H1 (cell line): ENCODE measurements at regions not wholly inside any gene's neighbourhood (a gene's known extent, or its start where the extent isn't known, plus 50 kb on each side); places are given as distances from the start of the nearest gene placed in this dataset.

Experiments used
- CTCF ChIA-PET: fragments of 300-600 bp; sonication (Branson Sonifier 250); formaldehyde crosslinking; loops from one replicate; lab custom pipeline; 2021; ENCODE audit not compliant: partially characterized antibody; lab: Charles Lee
- POLR2A ChIA-PET: fragments of 300-600 bp; sonication (Branson Sonifier 250); formaldehyde crosslinking; loops from one replicate; lab custom pipeline; 2021; ENCODE audit warnings: inconsistent platforms; ENCODE audit not compliant: partially characterized antibody; lab: Charles Lee
- DNase-seq, 2 experiments: peaks; one replicate each; pipeline versions ENCODE4 v3.0.0 to v3.0.0-alpha.2; 2010 to 2022; ENCODE audit warnings: low spot score in 2 of 2, low read depth in 1 of 2, mixed read lengths in 1 of 2
- FAIRE-seq: peaks from 2 replicates; lab custom pipeline; 2011; peaks lifted over from hg19 to GRCh38; lab: Jason Lieb, UNC
- H2AFZ ChIP-seq: 2 replicates; pipeline ENCODE4 v1.8.1; 2012; ENCODE audit warnings: low read length, inconsistent platforms
- H2AK5ac ChIP-seq: 2 replicates; pipeline ENCODE4 v1.6.1; 2013; ENCODE audit warnings: low read depth, low read length
- H2BK120ac ChIP-seq: replicated peaks from 2 replicates; pipeline ENCODE3; 2013; ENCODE audit warnings: low read depth, low read length, inconsistent platforms
- H2BK12ac ChIP-seq: 2 replicates; pipeline ENCODE4 v1.6.1; 2013; ENCODE audit warnings: low read depth, low read length
- H2BK15ac ChIP-seq: 2 replicates; pipeline ENCODE4 v1.6.1; 2013; ENCODE audit warnings: low read length
- H2BK20ac ChIP-seq: 2 replicates; pipeline ENCODE4 v1.6.1; 2013; ENCODE audit warnings: low read length
- H2BK5ac ChIP-seq: 2 replicates; pipeline ENCODE4 v1.6.1; 2013; ENCODE audit warnings: low read depth, low read length
- H3K14ac ChIP-seq: 2 replicates; pipeline ENCODE4 v1.6.1; 2013; ENCODE audit warnings: inconsistent platforms; ENCODE audit not compliant: insufficient read length
- H3K18ac ChIP-seq: 2 replicates; pipeline ENCODE4 v1.6.1; 2013; ENCODE audit warnings: low read length; ENCODE audit errors: extremely low read depth
- H3K23ac ChIP-seq: 2 replicates; pipeline ENCODE4 v1.6.1; 2013; ENCODE audit warnings: inconsistent platforms; ENCODE audit not compliant: insufficient read length
- H3K23me2 ChIP-seq: 2 replicates; pipeline ENCODE4 v1.6.1; 2013; ENCODE audit warnings: low read depth, low read length
- H3K27ac ChIP-seq: 2 replicates; pipeline ENCODE4 v1.6.1; 2011; ENCODE audit warnings: low read depth, low read length, inconsistent platforms
- H3K27me3 ChIP-seq, 4 experiments: replicated peaks in 1 of 4; 1 replicate in 1 of 4; 2 replicates in 3 of 4; pipeline versions ENCODE4 v1.6.1 to v1.8.1; 2011 to 2013; ENCODE audit warnings: low read length in 3 of 4, mild to moderate bottlenecking in 3 of 4, inconsistent platforms in 2 of 4, mixed read lengths in 2 of 4, moderate library complexity in 1 of 4; ENCODE audit not compliant: control insufficient read depth in 3 of 4, insufficient read depth in 3 of 4; ENCODE audit errors: extremely low read depth in 1 of 4
- H3K36me3 ChIP-seq, 4 experiments: 2 replicates each; pipeline versions ENCODE4 v1.6.1 to v1.8.1; 2011 to 2013; ENCODE audit warnings: mild to moderate bottlenecking in 4 of 4, low read length in 3 of 4, moderate library complexity in 2 of 4, control low read depth in 1 of 4, inconsistent platforms in 1 of 4; ENCODE audit not compliant: insufficient read depth in 4 of 4, control insufficient read depth in 2 of 4
- H3K4ac ChIP-seq: replicated peaks from 2 replicates; pipeline ENCODE3; 2013; ENCODE audit warnings: low read length, low read depth, mixed read lengths, inconsistent platforms; ENCODE audit not compliant: insufficient read length
- H3K4me1 ChIP-seq, 4 experiments: replicated peaks in 1 of 4; 1 replicate in 1 of 4; 2 replicates in 3 of 4; pipeline versions ENCODE4 v1.6.1 to v1.8.1; 2011 to 2013; ENCODE audit warnings: low read length in 3 of 4, inconsistent platforms in 2 of 4, mixed read lengths in 1 of 4; ENCODE audit not compliant: insufficient read depth in 4 of 4, control insufficient read depth in 3 of 4
- H3K4me2 ChIP-seq, 2 experiments: 2 replicates each; pipeline versions ENCODE4 v1.6.1 to v1.8.1; 2011 to 2013; ENCODE audit warnings: low read depth in 2 of 2, low read length in 2 of 2, control low read depth in 1 of 2, inconsistent platforms in 1 of 2, mild to moderate bottlenecking in 1 of 2; ENCODE audit not compliant: insufficient read depth in 1 of 2
- H3K4me3 ChIP-seq, 4 experiments: fragments of 200-600, 300-600 bp in 1 of 4; sonication (generic), shearing (Covaris generic), sonication (Bioruptor Twin) in 1 of 4; 2 replicates each; pipeline versions ENCODE4 v1.5.1 to v1.8.1; 2011 to 2016; ENCODE audit warnings: low read length in 4 of 4, low read depth in 3 of 4, control low read depth in 2 of 4, inconsistent platforms in 2 of 4, mild to moderate bottlenecking in 2 of 4, mixed read lengths in 1 of 4, moderate library complexity in 1 of 4; ENCODE audit not compliant: insufficient read depth in 2 of 4; ENCODE audit errors: extremely low read depth in 1 of 4
- H3K56ac ChIP-seq: replicated peaks from 2 replicates; pipeline ENCODE3; 2013; ENCODE audit warnings: low read depth, mild to moderate bottlenecking, mixed read lengths, low read length, inconsistent platforms; ENCODE audit not compliant: insufficient read length
- H3K79me1 ChIP-seq: 2 replicates; pipeline ENCODE4 v1.6.1; 2013; ENCODE audit warnings: low read depth, low read length, control low read depth
- H3K79me2 ChIP-seq, 2 experiments: 2 replicates each; pipeline versions ENCODE4 v1.6.1 to v1.8.1; 2012 to 2013; ENCODE audit warnings: low read length in 2 of 2, mild to moderate bottlenecking in 2 of 2, inconsistent platforms in 1 of 2; ENCODE audit not compliant: insufficient read depth in 2 of 2, control insufficient read depth in 1 of 2
- H3K9ac ChIP-seq, 4 experiments: replicated peaks in 1 of 4; 1 replicate in 1 of 4; 2 replicates in 3 of 4; pipeline versions ENCODE4 v1.6.1 to v1.8.1; 2011 to 2013; ENCODE audit warnings: low read depth in 3 of 4, low read length in 3 of 4, control low read depth in 2 of 4, mild to moderate bottlenecking in 2 of 4, moderate library complexity in 2 of 4, inconsistent platforms in 1 of 4; ENCODE audit errors: extremely low read depth in 1 of 4
- H3K9me3 ChIP-seq, 2 experiments: 2 replicates each; pipeline versions ENCODE4 v1.6.1 to v1.8.1; 2012 to 2013; ENCODE audit warnings: mild to moderate bottlenecking in 2 of 2, moderate library complexity in 2 of 2, control low read depth in 1 of 2, inconsistent platforms in 1 of 2, low read depth in 1 of 2, low read length in 1 of 2, mixed read lengths in 1 of 2; ENCODE audit not compliant: insufficient read depth in 2 of 2
- H4K20me1 ChIP-seq, 2 experiments: replicated peaks in 1 of 2; 2 replicates each; pipeline versions ENCODE3 to v1.8.1; 2011 to 2013; ENCODE audit warnings: inconsistent platforms in 2 of 2, low read length in 2 of 2, mild to moderate bottlenecking in 1 of 2; ENCODE audit not compliant: insufficient read depth in 2 of 2, control insufficient read depth in 1 of 2
- H4K5ac ChIP-seq: 2 replicates; pipeline ENCODE4 v1.6.1; 2013; ENCODE audit warnings: low read length, low read depth, mixed read lengths, inconsistent platforms; ENCODE audit not compliant: insufficient read length
- H4K8ac ChIP-seq: 2 replicates; pipeline ENCODE4 v1.8.0; 2013; ENCODE audit warnings: mild to moderate bottlenecking, moderate library complexity, low read length, inconsistent platforms; ENCODE audit not compliant: insufficient read depth; ENCODE audit errors: extremely low read depth
- H4K91ac ChIP-seq: replicated peaks from 2 replicates; pipeline ENCODE3; 2013; ENCODE audit warnings: low read length, mixed read lengths, inconsistent platforms; ENCODE audit not compliant: insufficient read length
- SAP30 ChIP-seq: fragments of 300-600 bp; sonication (generic); IDR thresholded peaks from 2 replicates; pipeline ENCODE4 v1.7.1; 2012; ENCODE audit warnings: low read length, moderate library complexity, mild to moderate bottlenecking, inconsistent platforms; ENCODE audit not compliant: insufficient read depth, insufficient replicate concordance
- WGBS, 2 experiments: shearing (Covaris generic) in 1 of 2; methylation state at CpG; one replicate each; pipeline versions ENCODE4 v1.1.6 to v1.1.7; 2013 to 2015; ENCODE audit warnings: low lambda C conversion rate in 2 of 2, mixed read lengths in 2 of 2, inconsistent platforms in 1 of 2, low coverage in 1 of 2, missing lambda C conversion rate in 1 of 2; ENCODE audit not compliant: insufficient replicate concordance in 2 of 2, insufficient coverage in 1 of 2, insufficient read length in 1 of 2; ENCODE audit errors: extremely low coverage in 1 of 2, missing lambda C conversion rate in 1 of 2; 5-methylcytosine and 5-hydroxymethylcytosine counted together

DNA sequence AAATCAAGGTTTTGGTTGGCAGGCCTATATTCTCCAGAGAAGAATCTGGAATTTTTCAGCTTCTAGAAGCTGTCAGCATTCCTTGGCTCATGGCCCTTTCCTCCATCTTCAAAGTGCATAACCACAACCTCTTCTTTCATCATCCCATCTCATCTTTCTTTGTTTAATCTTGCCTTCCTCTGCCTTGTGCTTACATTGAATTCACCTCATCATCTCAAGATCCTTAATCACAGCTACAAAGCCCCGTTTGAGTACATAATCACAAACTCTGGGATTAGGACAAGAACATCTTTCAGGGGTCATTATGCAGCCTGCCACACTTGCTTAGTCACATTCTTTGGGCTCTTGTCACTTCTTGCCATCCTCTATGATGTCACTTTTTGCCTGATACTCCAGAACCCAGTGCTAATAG, 130.3 kb downstream of the FOXD1 start:
- H3K9me3 ChIP-seq: no peaks in the 10 kb centered on the region
- H3K4me2 ChIP-seq: no peak overlapping the region
- H2AFZ ChIP-seq: no peak overlapping the region
- H2BK20ac ChIP-seq: no peak overlapping the region
- no peak for TF ChIP-seq SAP30
- H3K56ac ChIP-seq: no peak overlapping the region
- no peak overlapping the region for H3K4me3 ChIP-seq
- H3K36me3 ChIP-seq: no peaks in the 10 kb centered on the region
- POLR2A ChIA-PET: no interaction called here
- H3K27ac ChIP-seq: no peak overlapping the region
- no peak overlapping the region for H3K18ac ChIP-seq
- no peak overlapping the region for H4K91ac ChIP-seq
- no peak overlapping the region for H3K4ac ChIP-seq
- H3K79me2 ChIP-seq: no peaks in the 10 kb centered on the region
- no peak overlapping the region for H2BK15ac ChIP-seq
- H3K14ac ChIP-seq: no peak overlapping the region
- no peak overlapping the region for H3K9ac ChIP-seq
- H2BK5ac ChIP-seq: no peak overlapping the region
- no peak overlapping the region for H4K8ac ChIP-seq
- H2BK120ac ChIP-seq: no peak overlapping the region
- H2AK5ac ChIP-seq: no peak overlapping the region
- H3K79me1 ChIP-seq: no peaks in the 10 kb centered on the region
- FAIRE-seq (no peak), DNase-seq (no peak)
- H3K23ac ChIP-seq: no peak overlapping the region
- CTCF ChIA-PET: interaction anchor here (1.1 to 2.2 kb wide), 2 partner anchors 14 to 36 kb away, joined by 5 to 14 read pairs; no protein-coding TSS in a partner anchor
- H3K4me1 ChIP-seq: peaks cover 0 to 10% (median 5%) of the 10 kb centered on the region in 4 experiments; a peak in 5 of 7 replicates
- no peak overlapping the region for H2BK12ac ChIP-seq
- H4K20me1 ChIP-seq: no peaks in the 10 kb centered on the region
- no peaks in the 10 kb centered on the region for H3K23me2 ChIP-seq
- no peak overlapping the region for H4K5ac ChIP-seq
- H3K27me3 ChIP-seq: peaks cover 0 to 5% (median 3%) of the 10 kb centered on the region in 4 experiments; a peak in 5 of 7 replicates
- WGBS, 2 experiments: 96% methylated on average over 1 of the region's 1 CpG; no CpG with 5 or more reads in 1 of the 2 experiments
